Prostate gland (tissue), 2 donors: ENCODE measurements at regions not wholly inside any gene's neighbourhood (a gene's known extent, or its start where the extent isn't known, plus 50 kb on each side); places are given as distances from the start of the nearest gene placed in this dataset.

Experiments
- DNase-seq: peaks from one replicate; pipeline ENCODE4 v3.0.0-alpha.2; 2019; ENCODE audit warnings: low spot score
- H3K27ac ChIP-seq, 2 donors: fragments of 200-600 bp; sonication (generic); 2 replicates each; pipeline ENCODE4 v1.5.1; 2017 to 2019
- H3K27me3 ChIP-seq: fragments of 200-600 bp; sonication (generic); replicated peaks from 2 replicates; pipeline ENCODE4 v1.5.1; 2019; ENCODE audit not compliant: insufficient read depth
- H3K36me3 ChIP-seq, 2 donors: fragments of 200-600 bp; sonication (generic); 1 replicate in 1 of 2; 2 replicates in 1 of 2; pipeline versions ENCODE4 v1.5.1 to v1.8.1; 2017 to 2019
- H3K4me1 ChIP-seq: fragments of 200-600 bp; sonication (generic); replicated peaks from 2 replicates; pipeline ENCODE4 v1.5.1; 2019
- H3K4me3 ChIP-seq, 2 donors: fragments of 200-600 bp; sonication (generic); 2 replicates each; pipeline ENCODE4 v1.5.1; 2017 to 2019
- H3K9me3 ChIP-seq: fragments of 200-600 bp; sonication (generic); 2 replicates; pipeline ENCODE4 v1.5.1; 2017
- CTCF ChIP-seq, 4 experiments: fragments of 200-600 bp in 2 of 4; fragments of 450-650 bp in 2 of 4; sonication (generic) in 2 of 4; IDR thresholded peaks; 1 replicate in 3 of 4; 2 replicates in 1 of 4; pipeline ENCODE4 v1.5.1; 2016 to 2019; ENCODE audit warnings: antibody characterized with exemption in 4 of 4, mild to moderate bottlenecking in 2 of 4, moderate library complexity in 2 of 4
- POLR2A ChIP-seq: fragments of 450-650 bp; IDR thresholded peaks from one replicate; pipeline ENCODE4 v1.6.1; 2016; ENCODE audit warnings: antibody characterized with exemption, mild to moderate bottlenecking
- POLR2AphosphoS5 ChIP-seq: sonication (generic); formaldehyde crosslinking; IDR thresholded peaks from one replicate; pipeline ENCODE4 v1.6.1; 2017; ENCODE audit warnings: antibody characterized with exemption
- WGBS: methylation state at CpG from one replicate; pipeline ENCODE4 v1.1.5; 2018; 5-methylcytosine and 5-hydroxymethylcytosine counted together
- intact Hi-C: fragments of 100-400 bp; cut with DNase I; formaldehyde crosslinking; loops from one replicate; pipeline ENCODE4 v1.14.2; 2022

GRCh38 chr7:19930051-19930450, 156.6 kb upstream of the TMEM196 start:
- 46% methylated on average over 1 of the region's 1 CpG for WGBS
- H3K36me3 ChIP-seq, result no peaks in the 10 kb centered on the region
- H3K9me3 ChIP-seq, result no peaks in the 10 kb centered on the region
- no peaks in the 10 kb centered on the region for H3K4me1 ChIP-seq
- no peak for DNase-seq
- intact Hi-C loops, result no loop called here
- no peaks in the 10 kb centered on the region for H3K27me3 ChIP-seq
- H3K4me3 ChIP-seq, result no peak overlapping the region
- TF ChIP-seq POLR2AphosphoS5 (no peak), POLR2A (no peak), CTCF (IDR thresholded peaks at IDR 0.05) (no peak)
- H3K27ac ChIP-seq, result no peak overlapping the region

- Histone ChIP-seq H3K4me1 (no peaks in the 10 kb centered on the region), H3K36me3 (no peaks in the 10 kb centered on the region), H3K27me3 (no peaks in the 10 kb centered on the region), H3K27ac (no peak overlapping the region), H3K9me3 (no peaks in the 10 kb centered on the region), H3K4me3 (no peak overlapping the region)
- DNase-seq, result no peak
- TF ChIP-seq POLR2AphosphoS5 (no peak), CTCF (IDR thresholded peaks at IDR 0.05) (no peak), POLR2A (no peak)
- intact Hi-C loops, result no loop called here
Observed at GRCh38 chr7:19928247-19928646, 154.8 kb upstream of the TMEM196 start.

- H3K27ac ChIP-seq, result no peak overlapping the region
- H3K27me3 ChIP-seq, result no peaks in the 10 kb centered on the region
- H3K9me3 ChIP-seq, result no peaks in the 10 kb centered on the region
- H3K4me1 ChIP-seq, result no peaks in the 10 kb centered on the region
- H3K36me3 ChIP-seq, result no peaks in the 10 kb centered on the region
- no peak for DNase-seq
- intact Hi-C loops, result no loop called here
- TF ChIP-seq POLR2AphosphoS5 (no peak), POLR2A (no peak), CTCF (IDR thresholded peaks at IDR 0.05) (no peak)
- WGBS, result 92% methylated on average over 7 of the region's 7 CpGs
- no peak overlapping the region for H3K4me3 ChIP-seq
Observed at GRCh38 chr7:19920705-19921104, 147.3 kb upstream of the TMEM196 start.

- Histone ChIP-seq H3K27ac (no peak overlapping the region), H3K27me3 (no peaks in the 10 kb centered on the region), H3K9me3 (no peaks in the 10 kb centered on the region), H3K4me1 (no peaks in the 10 kb centered on the region), H3K4me3 (no peak overlapping the region), H3K36me3 (no peaks in the 10 kb centered on the region)
- TF ChIP-seq CTCF (IDR thresholded peaks at IDR 0.05) (no peak), POLR2A (no peak), POLR2AphosphoS5 (no peak)
- WGBS, result 43% methylated on average over 6 of the region's 6 CpGs
- no peak for DNase-seq
- intact Hi-C loops, result no loop called here
Observed at GRCh38 chr7:19920166-19920565, 146.7 kb upstream of the TMEM196 start.

- WGBS, result 36% methylated on average over 6 of the region's 6 CpGs
- H3K36me3 ChIP-seq, result no peaks in the 10 kb centered on the region
- intact Hi-C loops, result no loop called here
- no peak for TF ChIP-seq POLR2AphosphoS5
- no peak for TF ChIP-seq POLR2A
- no peak for TF ChIP-seq CTCF (IDR thresholded peaks at IDR 0.05)
- H3K27me3 ChIP-seq, result no peaks in the 10 kb centered on the region
- no peak for DNase-seq
- H3K9me3 ChIP-seq, result no peaks in the 10 kb centered on the region
- H3K4me3 ChIP-seq, result no peak overlapping the region
- no peak overlapping the region for H3K27ac ChIP-seq
- H3K4me1 ChIP-seq, result no peaks in the 10 kb centered on the region
Observed at GRCh38 chr7:19919261-19920095, 146.1 kb upstream of the TMEM196 start.
